ENCODE measurements at regions not wholly inside any gene's neighbourhood (a gene's known extent, or its start where the extent isn't known, plus 50 kb on each side); places are given as distances from the start of the nearest gene placed in this dataset.

- peak; percentile 3 to 19 (median 4) for DNase-seq
- Histone ChIP-seq H3K9ac (ENCODE audit: insufficient read depth, low read length, poor library complexity, severe bottlenecking) (no peak overlapping the region), H4K20me1 (ENCODE audit: insufficient read depth, low read length) (no peaks in the 10 kb centered on the region), H3K4me2 (replicated peaks; ENCODE audit: extremely low read depth, low read length, poor library complexity, severe bottlenecking) (peak overlapping the region; percentile 44), H3K27me3 (ENCODE audit: control insufficient read depth in 2 of 2, insufficient read depth in 2 of 2, low read length in 2 of 2) (peaks cover 0 to 4% of the 10 kb centered on the region in 2 donors), H3K27ac (ENCODE audit: low read depth in 1 of 2, low read length in 2 of 2) (peak overlapping the region; percentile 7 to 15), H3K79me2 (ENCODE audit: insufficient read depth, low read length) (no peaks in the 10 kb centered on the region), H3K4me1 (ENCODE audit: control insufficient read depth in 1 of 2, insufficient read depth in 2 of 2, low read length in 2 of 2) (peaks cover 35 to 36% of the 10 kb centered on the region in 2 donors), H3K9me3 (replicated peaks in 1 of 2; ENCODE audit: control insufficient read depth in 1 of 2, insufficient read depth in 1 of 2, low read length in 2 of 2) (no peaks in the 10 kb centered on the region), H3K36me3 (replicated peaks in 1 of 2; ENCODE audit: control insufficient read depth in 1 of 2, insufficient read depth in 2 of 2, low read length in 2 of 2) (no peaks in the 10 kb centered on the region), H3K4me3 (replicated peaks in 1 of 3; ENCODE audit: low read depth in 2 of 3, low read length in 3 of 3) (peak overlapping the region in 1 of 3 experiments; percentile 23), H2AFZ (ENCODE audit: insufficient read depth, low read depth, low read length, poor library complexity, severe bottlenecking) (peak overlapping the region; percentile 59)
- peak; percentile 57 for TF ChIP-seq CTCF (IDR thresholded peaks at IDR 0.05)
- no peaks in the 10 kb centered on the region for H3K9me3 Mint-ChIP-seq
- peaks cover 42% of the 10 kb centered on the region for H3K4me1 Mint-ChIP-seq
- H3K36me3 Mint-ChIP-seq: no peaks in the 10 kb centered on the region
- H3K4me3 Mint-ChIP-seq: peak overlapping the region; percentile 17 to 73
- 55% methylated on average over 5 of the region's 11 CpGs for WGBS (ENCODE audit: insufficient coverage)
- H3K27ac Mint-ChIP-seq: peak overlapping the region in 4 of 7 donors; percentile 32 to 73 (median 54)
- intact Hi-C loops (cut with micrococcal nuclease): loop anchor here in 1 of 2 donors (2.0 kb wide), 1 partner anchor 372 kb away; no protein-coding TSS in a partner anchor
- peaks cover 5 to 9% (median 8%) of the 10 kb centered on the region in 3 donors for H3K27me3 Mint-ChIP-seq (ENCODE audit: low read depth in 3 of 3)
Measured at GRCh38 chr18:78875016-78875777, 104.4 kb upstream of the SALL3 start.

DNA sequence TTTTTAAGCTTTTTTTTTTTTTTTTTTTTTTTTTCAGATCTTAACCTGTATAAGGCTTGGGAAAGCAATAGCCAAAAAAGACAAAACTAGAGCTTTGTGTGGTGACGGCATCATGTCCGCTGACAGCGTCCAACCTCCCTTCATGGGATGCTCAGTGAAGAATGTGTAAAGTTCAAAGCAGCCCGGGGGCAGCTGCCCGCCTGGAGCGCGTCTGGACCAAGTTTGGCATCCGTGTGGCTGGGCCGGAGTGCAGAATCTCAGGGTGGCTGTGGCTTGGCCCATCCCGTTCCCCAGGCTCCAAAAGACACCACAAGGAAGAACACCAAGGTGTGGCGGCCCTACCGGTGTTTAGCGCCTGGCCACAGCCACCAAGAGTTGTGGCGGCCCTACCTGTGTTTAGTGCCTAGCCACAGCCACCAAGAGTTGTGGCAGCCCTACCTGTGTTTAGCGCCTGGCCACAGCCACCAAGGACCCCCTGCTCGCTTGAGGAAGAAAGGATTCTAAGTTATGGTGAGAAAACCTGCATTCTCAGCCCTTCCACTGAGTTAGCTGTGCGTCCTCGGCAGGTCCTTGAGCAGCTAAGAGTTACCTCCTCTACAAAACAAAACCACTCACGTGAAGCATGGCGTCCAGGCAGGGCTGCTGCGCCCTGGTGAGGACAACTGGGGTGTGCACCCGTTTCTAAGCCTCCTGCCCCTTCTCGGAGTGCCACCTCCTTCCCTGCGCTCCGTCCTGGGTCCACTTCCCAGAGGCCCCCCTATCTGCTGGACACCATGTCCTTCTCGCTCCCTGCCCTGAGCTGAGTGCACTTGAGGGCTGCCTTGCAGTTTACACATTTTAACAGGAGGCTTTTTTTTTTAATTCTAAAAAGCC lies 103.6 kb upstream of the SALL3 start:
- Histone ChIP-seq H3K27me3 (ENCODE audit: control insufficient read depth in 2 of 2, insufficient read depth in 2 of 2, low read length in 2 of 2) (peaks cover 0 to 4% of the 10 kb centered on the region in 2 donors), H4K20me1 (ENCODE audit: insufficient read depth, low read length) (no peaks in the 10 kb centered on the region), H2AFZ (ENCODE audit: insufficient read depth, low read depth, low read length, poor library complexity, severe bottlenecking) (peak overlapping the region; percentile 59), H3K27ac (ENCODE audit: low read depth in 1 of 2, low read length in 2 of 2) (no peak overlapping the region), H3K36me3 (replicated peaks in 1 of 2; ENCODE audit: control insufficient read depth in 1 of 2, insufficient read depth in 2 of 2, low read length in 2 of 2) (no peaks in the 10 kb centered on the region), H3K9ac (ENCODE audit: insufficient read depth, low read length, poor library complexity, severe bottlenecking) (no peak overlapping the region), H3K9me3 (replicated peaks in 1 of 2; ENCODE audit: control insufficient read depth in 1 of 2, insufficient read depth in 1 of 2, low read length in 2 of 2) (no peaks in the 10 kb centered on the region), H3K4me3 (replicated peaks in 1 of 3; ENCODE audit: low read depth in 2 of 3, low read length in 3 of 3) (peak overlapping the region in 1 of 3 experiments; percentile 23), H3K4me2 (replicated peaks; ENCODE audit: extremely low read depth, low read length, poor library complexity, severe bottlenecking) (peak overlapping the region; percentile 44), H3K4me1 (ENCODE audit: control insufficient read depth in 1 of 2, insufficient read depth in 2 of 2, low read length in 2 of 2) (peaks cover 35 to 36% of the 10 kb centered on the region in 2 donors), H3K79me2 (ENCODE audit: insufficient read depth, low read length) (no peaks in the 10 kb centered on the region)
- Mint-ChIP-seq H3K36me3 (no peaks in the 10 kb centered on the region), H3K27me3 (ENCODE audit: low read depth in 3 of 3) (peaks cover 5 to 12% (median 11%) of the 10 kb centered on the region in 3 donors), H3K9me3 (no peaks in the 10 kb centered on the region), H3K4me1 (peaks cover 42% of the 10 kb centered on the region), H3K4me3 (no peak overlapping the region), H3K27ac (no peak overlapping the region)
- TF ChIP-seq CTCF (IDR thresholded peaks at IDR 0.05): peak; percentile 23
- no peak for DNase-seq
- WGBS (ENCODE audit: insufficient coverage): 94% methylated on average over 22 of the region's 26 CpGs
- intact Hi-C loops (cut with micrococcal nuclease): loop anchor here in 1 of 2 donors (2.0 kb wide), 1 partner anchor 371 kb away; no protein-coding TSS in a partner anchor
